Endothelial cell of umbilical vein (primary cell): ENCODE measurements at regions not wholly inside any gene's neighbourhood (a gene's known extent, or its start where the extent isn't known, plus 50 kb on each side); places are given as distances from the start of the nearest gene placed in this dataset.

Experiments
- CTCF ChIP-seq, 2 donors: IDR thresholded peaks; 1 replicate in 1 of 2; 2 replicates in 1 of 2; pipeline ENCODE4 v1.5.1; 2011; ENCODE audit warnings: low read length in 2 of 2, mild to moderate bottlenecking in 2 of 2, moderate library complexity in 2 of 2, control low read depth in 1 of 2, inconsistent platforms in 1 of 2, low read depth in 1 of 2; ENCODE audit not compliant: insufficient read depth in 1 of 2; ENCODE audit errors: extremely low read depth in 1 of 2
- EZH2 ChIP-seq: IDR thresholded peaks from 2 replicates; pipeline ENCODE4 v1.6.1; 2012; ENCODE audit warnings: borderline replicate concordance, low read depth, mild to moderate bottlenecking, moderate library complexity, low read length, inconsistent platforms; ENCODE audit not compliant: severe bottlenecking
- FOS ChIP-seq: IDR thresholded peaks from 2 replicates; pipeline ENCODE4 v1.6.1; 2011; ENCODE audit warnings: mild to moderate bottlenecking, low read length, moderate library complexity, borderline replicate concordance; ENCODE audit not compliant: insufficient read depth
- GATA2 ChIP-seq: IDR thresholded peaks from 2 replicates; pipeline ENCODE4 v1.7.0; 2011; ENCODE audit warnings: low read depth, mild to moderate bottlenecking, moderate library complexity, mixed read lengths, low read length; ENCODE audit not compliant: insufficient read length, insufficient read depth
- JUN ChIP-seq: IDR thresholded peaks from 2 replicates; pipeline ENCODE4 v1.6.1; 2011; ENCODE audit warnings: borderline replicate concordance, low read depth; ENCODE audit not compliant: insufficient read length, insufficient read depth
- MAX ChIP-seq: IDR thresholded peaks from 2 replicates; pipeline ENCODE4 v1.6.1; 2011; ENCODE audit not compliant: insufficient read depth, insufficient read length
- MYC ChIP-seq: IDR thresholded peaks from one replicate; pipeline ENCODE4 v1.6.1; 2011; ENCODE audit warnings: mild to moderate bottlenecking, low read depth, low read length
- POLR2A ChIP-seq: IDR thresholded peaks from 2 replicates; pipeline ENCODE4 v1.6.1; 2012; ENCODE audit warnings: low read depth, mild to moderate bottlenecking, control low read depth, low read length
- POLR2AphosphoS5 ChIP-seq: IDR thresholded peaks from 2 replicates; pipeline ENCODE4 v1.6.1; 2012; ENCODE audit warnings: low read depth, mild to moderate bottlenecking, control low read depth, low read length, moderate library complexity; ENCODE audit not compliant: insufficient read depth

GRCh38 chr17:5830921-5831320 lies 239.3 kb upstream of the WSCD1 start:
- TF ChIP-seq EZH2 (no peak), CTCF (IDR thresholded peaks at IDR 0.05; ENCODE audit: extremely low read depth in 1 of 2, insufficient read depth in 1 of 2, low read depth in 1 of 2, low read length in 2 of 2) (no peak), FOS (no peak), POLR2AphosphoS5 (no peak), POLR2A (no peak), MAX (no peak), MYC (no peak), GATA2 (no peak), JUN (no peak)
